GM19351 (cell line): ENCODE measurements at regions not wholly inside any gene's neighbourhood (a gene's known extent, or its start where the extent isn't known, plus 50 kb on each side); places are given as distances from the start of the nearest gene placed in this dataset.

ENCODE experiments used
- ATAC-seq: cut with Tn5 transposase; IDR thresholded peaks from one replicate; pipeline ENCODE4 v1.9.1; 2021; ENCODE audit warnings: mild to moderate bottlenecking, moderate library complexity; ENCODE audit not compliant: unreplicated experiment

GRCh38 chr12:22893878-22894277 lies 268.9 kb downstream of the ETNK1 start:
- no peak for ATAC-seq

DNA sequence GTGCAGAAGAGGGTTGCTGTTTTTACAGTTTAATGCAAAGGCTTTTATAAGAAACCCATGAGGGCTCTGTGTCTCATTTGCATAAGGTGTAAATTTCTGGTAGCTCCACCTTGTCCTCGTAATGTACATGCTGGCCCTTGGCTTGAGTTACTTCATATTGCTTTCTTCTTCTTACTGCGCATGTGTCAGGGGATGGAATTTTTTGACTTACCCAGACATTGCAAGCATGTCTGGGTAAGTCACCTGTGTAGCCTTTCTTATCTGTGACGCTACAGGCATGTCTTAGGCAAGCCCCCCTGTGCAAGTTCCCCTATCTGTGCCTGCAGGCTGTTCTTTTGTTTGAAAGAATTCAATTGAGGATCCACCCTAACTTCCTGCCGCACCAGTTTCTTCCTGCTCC lies 274.2 kb downstream of the ETNK1 start:
- ATAC-seq = no peak

GRCh38 chr12:22900401-22900800 lies 275.4 kb downstream of the ETNK1 start:
- no peak for ATAC-seq

- no peak for ATAC-seq
Observed at GRCh38 chr12:22904485-22904884, 279.5 kb downstream of the ETNK1 start.

DNA sequence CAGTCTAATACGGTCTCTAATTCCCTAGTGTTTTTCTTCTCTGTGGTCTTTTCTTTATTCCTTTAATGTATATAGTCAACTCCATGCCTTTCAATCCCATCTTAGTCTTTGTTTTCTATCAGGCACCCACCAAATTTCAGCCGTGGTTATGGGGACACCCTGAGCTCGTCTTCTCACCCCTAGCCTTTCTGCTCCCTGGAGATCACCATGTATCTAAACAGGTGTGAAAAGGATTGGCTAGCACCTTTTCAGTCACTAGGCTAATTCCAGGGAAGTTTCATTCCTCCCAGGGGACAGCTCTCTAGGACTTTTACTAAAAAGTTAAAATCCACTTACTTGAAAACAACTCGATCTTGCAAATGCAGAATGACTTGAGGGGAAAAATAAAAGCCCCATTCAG lies 291.3 kb downstream of the ETNK1 start:
- ATAC-seq = no peak

DNA sequence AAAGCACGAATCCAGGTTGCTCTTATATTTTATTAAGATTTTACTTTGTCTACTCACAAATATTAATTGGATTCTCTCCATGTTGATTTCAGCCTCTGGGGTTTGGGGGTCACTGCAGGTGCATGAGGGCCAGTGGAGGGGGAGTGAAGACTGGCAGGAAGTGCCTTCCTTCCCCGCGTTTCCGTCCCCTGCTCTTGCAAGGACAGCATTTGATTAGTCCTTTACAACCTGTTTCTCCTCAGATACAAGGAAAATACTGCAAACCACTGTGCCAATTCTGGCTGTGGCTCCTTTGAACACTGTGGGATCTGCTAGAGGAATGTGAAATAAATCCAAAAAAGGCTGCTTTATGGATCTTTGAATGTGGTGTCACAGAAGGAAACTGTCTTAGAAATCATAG lies 291.8 kb downstream of the ETNK1 start:
- ATAC-seq = no peak

DNA sequence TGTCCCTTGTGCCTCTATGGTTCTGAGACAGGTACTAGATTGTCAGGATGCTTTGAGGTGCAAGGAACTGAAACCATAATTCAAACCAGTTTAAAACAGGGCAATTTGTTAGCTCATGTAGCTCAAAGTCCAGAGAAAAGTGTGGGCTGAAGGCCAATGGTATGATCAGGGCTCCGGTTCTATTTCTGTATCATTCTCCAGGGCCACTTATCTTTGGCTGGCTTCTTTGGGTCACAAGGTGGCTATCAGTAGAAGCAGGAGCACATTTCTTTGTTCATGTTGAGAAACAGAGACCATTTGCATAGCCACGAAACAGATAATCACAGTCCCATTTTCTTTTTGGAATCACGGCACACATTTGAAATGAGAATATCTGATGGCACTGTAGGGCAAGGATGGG lies 294.9 kb downstream of the ETNK1 start:
- no peak for ATAC-seq

- no peak for ATAC-seq
Observed at GRCh38 chr12:22923768-22924167, 298.8 kb downstream of the ETNK1 start.

DNA sequence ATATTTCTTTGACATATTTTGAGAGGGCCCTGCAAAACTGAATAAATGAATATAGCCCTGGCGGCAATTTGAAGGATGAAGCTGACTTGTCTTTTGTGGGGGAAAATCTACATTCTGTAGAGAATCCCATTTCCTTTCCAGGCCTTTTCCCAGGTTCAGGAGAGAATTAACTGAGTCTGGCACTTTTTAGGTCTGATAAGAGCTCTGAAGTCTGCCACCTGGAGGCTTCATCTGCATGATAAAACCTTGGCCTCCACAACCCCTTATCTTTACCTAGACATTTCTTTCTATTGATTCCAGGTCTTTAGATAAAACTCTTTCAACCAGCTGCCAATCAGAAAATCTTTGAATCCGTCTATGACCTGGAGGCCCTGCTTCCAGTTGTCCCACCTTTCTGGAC lies 299.4 kb downstream of the ETNK1 start:
- ATAC-seq = no peak

DNA sequence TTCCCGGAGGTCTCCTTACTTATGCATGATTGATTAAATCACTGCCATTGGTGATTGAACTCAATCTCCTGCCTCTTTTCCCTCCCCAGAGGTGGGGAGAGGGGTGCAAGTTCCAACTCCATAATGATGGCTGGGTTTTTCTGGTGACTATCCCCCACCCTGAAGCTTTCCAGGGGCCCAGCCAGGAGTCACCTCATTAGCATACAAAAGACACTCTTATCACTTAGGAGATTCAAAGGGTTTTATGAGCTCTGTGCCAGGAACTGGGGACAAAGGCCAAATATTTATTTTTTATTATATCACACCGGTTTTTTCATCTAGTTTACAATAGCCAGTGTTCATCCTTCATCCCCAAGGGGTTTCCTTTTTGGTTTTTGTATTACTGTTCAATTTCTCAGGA lies 300.7 kb downstream of the ETNK1 start:
- no peak for ATAC-seq

- ATAC-seq = no peak
Observed at GRCh38 chr12:22932431-22932830, 307.5 kb downstream of the ETNK1 start.

- no peak for ATAC-seq
Observed at GRCh38 chr12:22935090-22935489, 310.1 kb downstream of the ETNK1 start.

DNA sequence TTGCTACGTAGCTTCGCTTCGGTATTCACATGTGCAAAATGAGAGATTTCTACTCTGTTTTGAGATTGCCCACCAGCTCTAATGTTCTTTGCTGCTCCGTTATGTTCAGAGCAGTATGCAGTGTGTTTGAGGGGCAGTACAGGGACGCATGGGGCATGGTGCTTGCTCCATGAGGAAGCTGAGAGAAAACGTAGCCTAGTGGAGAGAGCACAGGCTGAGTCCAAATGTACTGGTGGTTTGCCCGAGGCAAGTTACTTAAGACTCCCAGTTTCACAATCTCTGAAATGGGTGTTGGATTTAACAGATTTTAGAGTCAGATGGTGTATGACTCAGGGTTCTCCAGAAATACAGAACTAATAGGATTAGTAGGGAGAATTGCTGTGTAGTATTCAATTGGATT lies 310.5 kb downstream of the ETNK1 start:
- no peak for ATAC-seq

DNA sequence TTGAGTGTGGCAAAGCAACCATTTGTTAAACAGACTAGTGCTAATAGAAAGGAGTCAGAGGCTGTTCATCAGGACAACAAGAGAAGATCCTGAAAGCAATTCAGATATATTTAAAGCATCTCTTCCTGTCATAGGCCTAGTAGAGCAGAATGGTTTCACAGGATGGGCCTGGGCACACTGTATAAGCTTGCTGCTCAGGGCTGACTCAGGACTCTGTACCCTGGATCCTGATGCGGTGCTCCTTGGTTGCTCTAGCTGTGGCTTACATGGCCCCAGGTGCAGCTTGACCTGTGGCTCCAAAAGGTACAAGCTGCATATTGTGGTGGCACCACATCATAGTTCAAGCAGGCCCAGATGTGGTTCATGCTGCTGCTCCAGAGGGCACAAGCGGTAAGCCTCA lies 313.4 kb downstream of the ETNK1 start:
- no peak for ATAC-seq

DNA sequence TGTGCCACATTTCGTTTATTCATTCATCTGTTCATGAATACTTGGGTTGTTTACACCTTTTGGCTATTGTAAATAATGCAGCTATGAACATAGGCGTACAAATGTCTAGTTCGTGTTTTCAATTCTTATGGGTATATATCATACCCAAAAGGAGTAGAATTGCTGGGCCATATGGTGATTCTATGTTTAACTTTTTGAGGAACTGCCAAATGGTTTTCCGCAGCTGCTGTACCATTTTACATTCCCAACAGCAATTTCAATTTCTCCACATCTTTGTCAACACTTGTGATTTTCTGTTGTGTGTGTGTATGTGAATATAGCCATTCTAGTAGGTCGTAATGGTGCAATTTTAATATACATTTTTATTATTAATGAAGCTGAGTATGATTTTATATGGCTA lies 326.2 kb downstream of the ETNK1 start:
- no peak for ATAC-seq

DNA sequence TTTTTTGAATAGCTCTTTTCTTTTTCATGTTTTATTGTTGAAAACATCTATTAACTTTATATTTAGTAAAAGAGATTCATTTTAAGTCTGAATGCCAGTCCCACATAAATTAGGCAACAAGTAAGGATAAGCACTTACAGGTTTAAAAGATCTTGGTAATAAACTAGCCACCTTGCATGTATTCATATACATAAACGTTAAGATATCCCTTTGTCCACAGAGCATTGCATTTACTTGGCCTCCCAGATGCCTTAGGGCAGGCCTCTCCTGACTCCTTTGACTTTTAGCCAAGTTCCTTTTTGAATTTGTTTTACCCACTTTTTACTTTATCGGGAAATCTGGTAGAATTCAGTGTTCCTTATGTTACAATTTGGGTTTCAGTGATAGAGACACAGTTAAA lies 331.7 kb downstream of the ETNK1 start:
- no peak for ATAC-seq

- ATAC-seq = no peak
Observed at GRCh38 chr12:22967171-22967570, 342.2 kb downstream of the ETNK1 start.

DNA sequence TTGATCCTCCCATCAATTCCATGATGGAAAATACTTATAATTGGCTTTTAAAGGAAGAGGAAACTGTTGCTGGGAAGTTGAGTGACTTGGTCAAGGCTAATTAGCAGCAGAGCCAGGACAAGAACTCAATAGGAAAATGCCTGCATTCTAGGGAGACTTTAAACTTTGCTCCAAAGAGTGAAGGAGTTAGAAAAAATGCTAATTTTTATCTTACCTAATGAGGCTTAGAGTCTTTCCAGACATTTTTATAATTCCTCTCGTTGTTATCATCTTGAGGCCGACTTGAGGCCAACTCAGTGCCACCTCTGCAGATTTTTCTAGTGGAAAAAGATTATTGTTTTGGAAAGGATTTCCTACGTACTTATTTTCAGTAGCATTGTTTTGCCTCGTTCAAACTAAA lies 344.6 kb downstream of the ETNK1 start:
- ATAC-seq = no peak

- no peak for ATAC-seq
Observed at GRCh38 chr12:22971247-22971646, 346.3 kb downstream of the ETNK1 start.

GRCh38 chr12:22971701-22972191 lies 346.8 kb downstream of the ETNK1 start:
- ATAC-seq = no peak

DNA sequence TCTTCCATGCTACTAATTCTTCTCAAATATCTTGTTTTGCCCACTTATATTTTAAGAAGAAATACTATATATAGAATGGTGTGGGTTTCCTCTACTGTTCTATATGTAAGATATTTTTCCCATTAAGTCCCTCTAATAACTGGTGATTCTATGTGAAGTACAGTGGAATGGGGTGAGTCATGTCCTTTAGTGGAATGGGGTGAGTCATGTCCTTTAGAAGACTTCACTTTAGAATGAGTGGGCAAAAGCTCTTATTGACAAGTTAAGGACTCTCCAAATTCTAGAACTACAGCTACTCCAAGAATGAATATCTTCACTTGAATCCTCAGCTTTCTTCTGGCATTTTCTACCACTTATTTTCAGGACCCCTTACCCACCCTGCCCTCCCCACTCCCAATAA lies 349.9 kb downstream of the ETNK1 start:
- no peak for ATAC-seq

DNA sequence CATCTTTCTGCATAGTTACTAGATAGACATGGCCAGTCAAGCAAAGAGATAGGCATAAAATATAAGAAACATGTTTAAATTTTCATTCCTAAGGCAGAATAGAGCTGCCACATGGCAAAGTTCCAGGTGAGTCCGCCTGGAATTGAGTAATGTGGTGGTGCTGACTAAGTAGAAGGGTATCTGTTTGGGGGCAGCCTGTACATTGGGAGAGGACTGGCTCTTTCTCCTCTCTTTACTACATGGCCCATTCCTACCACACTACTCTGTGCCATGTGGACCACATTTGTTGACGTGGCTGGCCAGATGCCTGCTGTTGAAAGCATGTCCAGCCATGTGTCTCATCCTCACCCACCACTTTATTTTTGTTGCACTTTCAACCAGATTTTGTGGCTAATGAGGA lies 354.0 kb downstream of the ETNK1 start:
- ATAC-seq = no peak

- ATAC-seq = no peak
Observed at GRCh38 chr12:22979854-22980469, 355.0 kb downstream of the ETNK1 start.
